Uterus (tissue), 3 donors: ENCODE measurements at regions not wholly inside any gene's neighbourhood (a gene's known extent, or its start where the extent isn't known, plus 50 kb on each side); places are given as distances from the start of the nearest gene placed in this dataset.
A peak's percentile ranks its signal among the peaks of the same experiment; 100 is the strongest.

ENCODE experiments used
- DNase-seq, 2 donors: peaks; one replicate each; pipeline ENCODE4 v3.0.0-alpha.2; 2019 to 2020
- H3K27ac ChIP-seq, 2 donors: fragments of 200-600 bp; sonication (generic); 1 replicate in 1 of 2; 2 replicates in 1 of 2; pipeline ENCODE4 v1.5.1; 2016 to 2018
- H3K27me3 ChIP-seq, 2 donors: fragments of 200-600 bp; sonication (generic); one replicate each; pipeline ENCODE4 v1.5.1; 2018 to 2019; ENCODE audit warnings: control low read depth in 1 of 2
- H3K36me3 ChIP-seq, 2 donors: fragments of 200-600 bp; sonication (generic); one replicate each; pipeline ENCODE4 v1.5.1; 2019; ENCODE audit warnings: control low read depth in 1 of 2
- H3K4me1 ChIP-seq, 2 donors: fragments of 200-600 bp; sonication (generic); one replicate each; pipeline ENCODE4 v1.5.1; 2018 to 2019; ENCODE audit warnings: control low read depth in 1 of 2
- H3K4me3 ChIP-seq, 2 donors: fragments of 200-600 bp; sonication (generic); 1 replicate in 1 of 2; 2 replicates in 1 of 2; pipeline ENCODE4 v1.5.1; 2018 to 2019; ENCODE audit warnings: mild to moderate bottlenecking in 1 of 2
- H3K9me3 ChIP-seq, 2 donors: fragments of 200-600 bp; sonication (generic); one replicate each; pipeline ENCODE4 v1.5.1; 2019; ENCODE audit warnings: control low read depth in 1 of 2
- POLR2A ChIP-seq, 2 donors: fragments of 450-650 bp; IDR thresholded peaks; one replicate each; pipeline ENCODE4 v1.6.1; 2016; ENCODE audit warnings: antibody characterized with exemption in 2 of 2, mild to moderate bottlenecking in 1 of 2, moderate library complexity in 1 of 2
- intact Hi-C: fragments of 100-400 bp; cut with DNase I; formaldehyde crosslinking; loops from one replicate; pipeline ENCODE4 v1.15.1; 2023; ENCODE audit warnings: low total_unique reads
- TF ChIP-seq, protein P1 (sequence below), 4 experiments: fragments of 200-600 bp in 2 of 4; fragments of 450-650 bp in 2 of 4; sonication (generic) in 2 of 4; IDR thresholded peaks; one replicate each; pipeline ENCODE4 v1.5.1; 2016 to 2019; ENCODE audit warnings: antibody characterized with exemption in 4 of 4, mild to moderate bottlenecking in 2 of 4, moderate library complexity in 1 of 4
- donor health status: DM: yes; HTN: yes; CAD: no.

GRCh38 chr22:48577014-48577690, 1250.5 kb downstream of the BRD1 start:
- no peaks in the 10 kb centered on the region for H3K9me3 ChIP-seq
- no peak for TF ChIP-seq POLR2A (IDR thresholded peaks at IDR 0.05)
- TF ChIP-seq, protein P1, sequence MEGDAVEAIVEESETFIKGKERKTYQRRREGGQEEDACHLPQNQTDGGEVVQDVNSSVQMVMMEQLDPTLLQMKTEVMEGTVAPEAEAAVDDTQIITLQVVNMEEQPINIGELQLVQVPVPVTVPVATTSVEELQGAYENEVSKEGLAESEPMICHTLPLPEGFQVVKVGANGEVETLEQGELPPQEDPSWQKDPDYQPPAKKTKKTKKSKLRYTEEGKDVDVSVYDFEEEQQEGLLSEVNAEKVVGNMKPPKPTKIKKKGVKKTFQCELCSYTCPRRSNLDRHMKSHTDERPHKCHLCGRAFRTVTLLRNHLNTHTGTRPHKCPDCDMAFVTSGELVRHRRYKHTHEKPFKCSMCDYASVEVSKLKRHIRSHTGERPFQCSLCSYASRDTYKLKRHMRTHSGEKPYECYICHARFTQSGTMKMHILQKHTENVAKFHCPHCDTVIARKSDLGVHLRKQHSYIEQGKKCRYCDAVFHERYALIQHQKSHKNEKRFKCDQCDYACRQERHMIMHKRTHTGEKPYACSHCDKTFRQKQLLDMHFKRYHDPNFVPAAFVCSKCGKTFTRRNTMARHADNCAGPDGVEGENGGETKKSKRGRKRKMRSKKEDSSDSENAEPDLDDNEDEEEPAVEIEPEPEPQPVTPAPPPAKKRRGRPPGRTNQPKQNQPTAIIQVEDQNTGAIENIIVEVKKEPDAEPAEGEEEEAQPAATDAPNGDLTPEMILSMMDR (IDR thresholded peaks at IDR 0.05) = no peak
- intact Hi-C loops = no loop called here
- H3K4me1 ChIP-seq = no peaks in the 10 kb centered on the region
- no peaks in the 10 kb centered on the region for H3K27me3 ChIP-seq
- no peak overlapping the region for H3K27ac ChIP-seq
- no peaks in the 10 kb centered on the region for H3K36me3 ChIP-seq
- H3K4me3 ChIP-seq = no peak overlapping the region
- DNase-seq = no peak

DNA sequence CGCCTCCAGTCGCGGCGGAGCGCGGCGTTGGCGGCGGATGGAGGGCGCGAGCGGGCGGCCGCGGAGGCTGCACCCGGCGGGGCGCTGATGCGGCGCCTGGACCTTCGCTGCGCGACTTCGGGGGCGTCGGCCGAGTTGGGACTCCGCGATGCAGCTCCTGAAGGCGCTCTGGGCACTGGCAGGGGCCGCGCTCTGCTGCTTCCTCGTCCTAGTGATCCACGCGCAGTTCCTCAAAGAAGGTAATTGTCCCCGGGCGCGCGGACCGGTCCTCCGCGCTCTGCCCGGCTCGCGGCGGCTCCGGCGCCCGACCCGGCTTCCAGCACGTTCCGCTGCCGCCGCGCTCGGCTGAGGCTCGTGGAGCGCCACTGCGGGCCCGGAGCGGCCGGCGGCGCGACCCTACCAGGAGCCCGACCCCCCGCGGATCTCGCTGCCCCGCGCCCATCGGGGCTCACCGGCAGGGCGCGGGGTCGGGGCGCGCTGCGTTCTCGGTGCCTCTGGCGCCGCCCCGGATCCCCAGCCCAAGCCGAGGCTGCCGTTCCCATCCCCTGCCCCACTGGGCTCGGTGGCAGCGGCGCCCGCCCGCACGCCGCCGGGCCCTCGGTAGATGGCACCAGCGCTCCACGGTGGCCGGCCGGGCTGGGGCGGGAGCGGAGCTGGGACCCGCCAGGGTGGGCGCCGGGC, 1251.2 kb downstream of the BRD1 start:
- H3K4me1 ChIP-seq = no peaks in the 10 kb centered on the region
- no peak for TF ChIP-seq POLR2A (IDR thresholded peaks at IDR 0.05)
- TF ChIP-seq, protein P1 (IDR thresholded peaks at IDR 0.05) = peak in 2 of 4 experiments; percentile 44 to 74
- DNase-seq = no peak
- no peak overlapping the region for H3K27ac ChIP-seq
- intact Hi-C loops = no loop called here
- no peaks in the 10 kb centered on the region for H3K9me3 ChIP-seq
- peak overlapping the region in 1 of 2 donors; percentile 30 for H3K4me3 ChIP-seq
- no peaks in the 10 kb centered on the region for H3K27me3 ChIP-seq
- no peaks in the 10 kb centered on the region for H3K36me3 ChIP-seq

GRCh38 chr22:48575618-48576332, 1251.9 kb downstream of the BRD1 start:
- Histone ChIP-seq H3K27me3 (no peaks in the 10 kb centered on the region), H3K4me3 (peak overlapping the region in 1 of 2 donors; percentile 30), H3K9me3 (no peaks in the 10 kb centered on the region), H3K27ac (no peak overlapping the region), H3K36me3 (no peaks in the 10 kb centered on the region), H3K4me1 (no peaks in the 10 kb centered on the region)
- TF ChIP-seq POLR2A (IDR thresholded peaks at IDR 0.05) = no peak
- TF ChIP-seq, protein P1 (IDR thresholded peaks at IDR 0.05) = no peak
- intact Hi-C loops = no loop called here
- no peak for DNase-seq

DNA sequence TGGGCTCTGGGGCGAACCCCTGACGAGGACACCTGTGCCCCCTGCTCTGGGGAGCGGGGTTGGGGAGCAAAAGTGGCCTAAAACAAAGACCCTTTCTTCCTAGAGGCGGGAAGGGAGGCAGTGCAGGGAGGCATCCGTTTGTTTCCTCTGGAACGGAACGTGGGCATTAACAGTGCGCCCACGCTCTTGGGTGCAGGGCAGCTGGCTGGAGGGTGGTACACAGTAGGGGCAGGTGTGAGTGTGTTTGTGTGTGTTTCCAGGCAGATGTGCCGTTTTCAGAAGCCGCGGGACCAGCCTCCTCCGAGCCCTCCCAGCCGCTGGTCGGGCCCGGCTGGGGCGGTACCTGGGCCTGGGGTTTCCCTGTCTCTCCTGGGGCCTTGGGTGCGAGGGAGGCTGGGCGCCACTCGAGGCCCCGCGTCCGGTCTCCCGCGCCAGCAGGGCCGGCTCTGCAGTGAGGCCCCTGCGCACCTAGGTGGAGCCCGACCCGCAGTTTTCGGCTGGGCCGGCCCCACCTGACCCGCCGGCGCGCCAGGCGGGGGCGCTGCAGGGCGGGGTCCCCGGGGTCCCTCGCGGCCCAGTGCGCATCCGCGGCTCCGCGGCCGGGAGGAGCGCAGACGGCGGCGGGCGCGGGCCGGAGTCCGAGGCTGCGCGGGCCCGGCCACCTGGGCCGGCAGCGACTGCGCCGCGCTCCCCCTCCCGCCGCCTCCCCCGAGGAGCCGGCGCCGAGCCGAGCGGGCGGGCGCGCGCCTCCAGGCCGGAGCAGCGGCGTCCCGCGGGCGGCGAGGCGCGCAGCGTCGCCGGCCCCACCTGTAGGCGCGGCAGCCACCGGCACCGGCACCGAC, 1252.7 kb downstream of the BRD1 start:
- DNase-seq = peak in 1 of 2 donors; percentile 31
- no peaks in the 10 kb centered on the region for H3K36me3 ChIP-seq
- H3K9me3 ChIP-seq = no peaks in the 10 kb centered on the region
- intact Hi-C loops = no loop called here
- H3K27ac ChIP-seq = no peak overlapping the region
- H3K4me1 ChIP-seq = no peaks in the 10 kb centered on the region
- no peak overlapping the region for H3K4me3 ChIP-seq
- H3K27me3 ChIP-seq = no peaks in the 10 kb centered on the region
- TF ChIP-seq, protein P1 (IDR thresholded peaks at IDR 0.05) = peak in 2 of 4 experiments; percentile 58 to 89
- no peak for TF ChIP-seq POLR2A (IDR thresholded peaks at IDR 0.05)
